GM12872 (cell line): ENCODE measurements at regions not wholly inside any gene's neighbourhood (a gene's known extent, or its start where the extent isn't known, plus 50 kb on each side); places are given as distances from the start of the nearest gene placed in this dataset.

Source experiments
- CTCF ChIP-seq: IDR thresholded peaks from 3 replicates; pipeline ENCODE4 v1.5.1; 2011; ENCODE audit warnings: low read depth, mild to moderate bottlenecking, low read length, moderate library complexity; ENCODE audit not compliant: insufficient read depth

GRCh38 chr5:12840972-12841371 lies 936.7 kb upstream of the CTNND2 start:
- TF ChIP-seq CTCF = no peak

GRCh38 chr5:12837592-12837991 lies 933.3 kb upstream of the CTNND2 start:
- TF ChIP-seq CTCF = no peak

GRCh38 chr5:12825163-12825562 lies 920.9 kb upstream of the CTNND2 start:
- no peak for TF ChIP-seq CTCF

- no peak for TF ChIP-seq CTCF
Measured at GRCh38 chr5:12805165-12805698, 901.0 kb upstream of the CTNND2 start.

- TF ChIP-seq CTCF = no peak
Measured at GRCh38 chr5:12799165-12799564, 894.9 kb upstream of the CTNND2 start.

- TF ChIP-seq CTCF = no peak
Measured at GRCh38 chr5:12795333-12795663, 891.1 kb upstream of the CTNND2 start.

GRCh38 chr5:12794476-12795332 lies 890.5 kb upstream of the CTNND2 start:
- TF ChIP-seq CTCF = no peak
